Femur (tissue), 1 donor: ENCODE measurements at regions not wholly inside any gene's neighbourhood (a gene's known extent, or its start where the extent isn't known, plus 50 kb on each side); places are given as distances from the start of the nearest gene placed in this dataset.

Source experiments
- DNase-seq: peaks from one replicate; pipeline ENCODE4 v3.0.0-alpha.2; 2017

- DNase-seq: no peak
Observed at GRCh38 chr10:88111294-88111693, 247.9 kb downstream of the PTEN start.

- DNase-seq: peak; percentile 61
Observed at GRCh38 chr10:88113232-88113631, 249.8 kb downstream of the PTEN start.

- no peak for DNase-seq
Observed at GRCh38 chr10:88113657-88114272, 250.3 kb downstream of the PTEN start.

- DNase-seq: peak; percentile 52
Observed at GRCh38 chr10:88114368-88114767, 250.9 kb downstream of the PTEN start.

- DNase-seq: no peak
Observed at GRCh38 chr10:88115407-88115806, 252.0 kb downstream of the PTEN start.

GRCh38 chr10:88115968-88116367 lies 252.5 kb downstream of the PTEN start:
- no peak for DNase-seq

- no peak for DNase-seq
Observed at GRCh38 chr10:88116481-88116880, 253.1 kb downstream of the PTEN start.

- no peak for DNase-seq
Observed at GRCh38 chr10:88116971-88117626, 253.7 kb downstream of the PTEN start.

GRCh38 chr10:88117869-88118632 lies 254.6 kb downstream of the PTEN start:
- no peak for DNase-seq

GRCh38 chr10:88118729-88119128 lies 255.3 kb downstream of the PTEN start:
- no peak for DNase-seq

GRCh38 chr10:88119160-88119559 lies 255.7 kb downstream of the PTEN start:
- no peak for DNase-seq

- no peak for DNase-seq
Observed at GRCh38 chr10:88120075-88120474, 256.6 kb downstream of the PTEN start.

- DNase-seq: no peak
Observed at GRCh38 chr10:88120599-88121333, 257.3 kb downstream of the PTEN start.

- DNase-seq: no peak
Observed at GRCh38 chr10:88121361-88121760, 257.9 kb downstream of the PTEN start.

- no peak for DNase-seq
Observed at GRCh38 chr10:88122145-88122544, 258.7 kb downstream of the PTEN start.

GRCh38 chr10:88122576-88122975 lies 259.2 kb downstream of the PTEN start:
- no peak for DNase-seq

GRCh38 chr10:88125766-88126165 lies 262.3 kb downstream of the PTEN start:
- DNase-seq: no peak

GRCh38 chr10:88126699-88127098 lies 263.3 kb downstream of the PTEN start:
- no peak for DNase-seq

GRCh38 chr10:88127269-88127668 lies 263.8 kb downstream of the PTEN start:
- DNase-seq: no peak

- no peak for DNase-seq
Observed at GRCh38 chr10:88127766-88128165, 264.3 kb downstream of the PTEN start.

- no peak for DNase-seq
Observed at GRCh38 chr10:88129013-88129412, 265.6 kb downstream of the PTEN start.

GRCh38 chr10:88130912-88131311 lies 267.5 kb downstream of the PTEN start:
- no peak for DNase-seq

GRCh38 chr10:88131511-88132139 lies 268.2 kb downstream of the PTEN start:
- peak; percentile 70 for DNase-seq
